ENCODE measurements at regions not wholly inside any gene's neighbourhood (a gene's known extent, or its start where the extent isn't known, plus 50 kb on each side); places are given as distances from the start of the nearest gene placed in this dataset.

GRCh38 chr1:163504331-163504978 lies 182.7 kb downstream of the NUF2 start:
- TF ChIP-seq, protein P1, sequence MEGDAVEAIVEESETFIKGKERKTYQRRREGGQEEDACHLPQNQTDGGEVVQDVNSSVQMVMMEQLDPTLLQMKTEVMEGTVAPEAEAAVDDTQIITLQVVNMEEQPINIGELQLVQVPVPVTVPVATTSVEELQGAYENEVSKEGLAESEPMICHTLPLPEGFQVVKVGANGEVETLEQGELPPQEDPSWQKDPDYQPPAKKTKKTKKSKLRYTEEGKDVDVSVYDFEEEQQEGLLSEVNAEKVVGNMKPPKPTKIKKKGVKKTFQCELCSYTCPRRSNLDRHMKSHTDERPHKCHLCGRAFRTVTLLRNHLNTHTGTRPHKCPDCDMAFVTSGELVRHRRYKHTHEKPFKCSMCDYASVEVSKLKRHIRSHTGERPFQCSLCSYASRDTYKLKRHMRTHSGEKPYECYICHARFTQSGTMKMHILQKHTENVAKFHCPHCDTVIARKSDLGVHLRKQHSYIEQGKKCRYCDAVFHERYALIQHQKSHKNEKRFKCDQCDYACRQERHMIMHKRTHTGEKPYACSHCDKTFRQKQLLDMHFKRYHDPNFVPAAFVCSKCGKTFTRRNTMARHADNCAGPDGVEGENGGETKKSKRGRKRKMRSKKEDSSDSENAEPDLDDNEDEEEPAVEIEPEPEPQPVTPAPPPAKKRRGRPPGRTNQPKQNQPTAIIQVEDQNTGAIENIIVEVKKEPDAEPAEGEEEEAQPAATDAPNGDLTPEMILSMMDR (tag by site-specific recombination; IDR thresholded peaks at IDR 0.05), result no peak
- TF ChIP-seq ZNF623 (tag by site-specific recombination; IDR thresholded peaks at IDR 0.05), result no peak
- no peak for TF ChIP-seq PATZ1 (tag by site-specific recombination; IDR thresholded peaks at IDR 0.05)
- TF ChIP-seq ZNF792 (tag by site-specific recombination; IDR thresholded peaks at IDR 0.05), result no peak
- TF ChIP-seq ZNF560 (tag by site-specific recombination; IDR thresholded peaks at IDR 0.05; ENCODE audit: borderline replicate concordance), result no peak
- TF ChIP-seq ZNF549 (tag by site-specific recombination; IDR thresholded peaks at IDR 0.05), result no peak
- TF ChIP-seq IKZF3 (tag by site-specific recombination; IDR thresholded peaks at IDR 0.05), result no peak
- no peak for TF ChIP-seq PBX3 (CRISPR knock-in tag; IDR thresholded peaks at IDR 0.05)
- no peak for TF ChIP-seq ZNF292 (tag by site-specific recombination; IDR thresholded peaks at IDR 0.05; ENCODE audit: borderline replicate concordance, low read depth)
- no peak for TF ChIP-seq ZNF274 (IDR thresholded peaks at IDR 0.05; ENCODE audit: low read length)
- no peak for TF ChIP-seq ZNF274 (tag by site-specific recombination; IDR thresholded peaks at IDR 0.05; ENCODE audit: borderline replicate concordance)

All from HEK293 (cell line).